GM18499 (cell line): ENCODE measurements at regions not wholly inside any gene's neighbourhood (a gene's known extent, or its start where the extent isn't known, plus 50 kb on each side); places are given as distances from the start of the nearest gene placed in this dataset.

Experiments used
- ATAC-seq: cut with Tn5 transposase; IDR thresholded peaks from one replicate; pipeline ENCODE4 v1.9.1; 2021; ENCODE audit warnings: moderate number of reproducible peaks; ENCODE audit not compliant: insufficient read depth, unreplicated experiment

DNA sequence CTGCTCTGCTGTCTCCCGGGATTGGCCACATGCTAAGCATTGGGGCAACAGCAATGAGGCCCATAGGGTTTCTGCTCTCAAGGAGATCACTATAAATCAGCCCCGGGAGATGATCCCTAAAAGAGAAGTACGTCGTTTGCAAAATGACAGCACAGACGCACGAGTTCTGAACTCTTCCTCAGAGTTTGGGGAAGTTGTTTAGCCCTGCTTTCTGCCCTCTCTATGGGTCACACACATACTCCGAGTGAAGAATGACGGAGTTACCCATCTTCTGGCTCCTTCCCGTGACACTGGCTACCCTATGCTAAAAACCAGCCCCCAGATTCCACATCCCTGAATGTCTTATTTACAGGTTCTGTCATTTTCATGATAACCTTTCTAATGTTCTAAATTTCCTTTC, 258.0 kb upstream of the PLEKHG7 start:
- ATAC-seq, result peak; percentile 18

DNA sequence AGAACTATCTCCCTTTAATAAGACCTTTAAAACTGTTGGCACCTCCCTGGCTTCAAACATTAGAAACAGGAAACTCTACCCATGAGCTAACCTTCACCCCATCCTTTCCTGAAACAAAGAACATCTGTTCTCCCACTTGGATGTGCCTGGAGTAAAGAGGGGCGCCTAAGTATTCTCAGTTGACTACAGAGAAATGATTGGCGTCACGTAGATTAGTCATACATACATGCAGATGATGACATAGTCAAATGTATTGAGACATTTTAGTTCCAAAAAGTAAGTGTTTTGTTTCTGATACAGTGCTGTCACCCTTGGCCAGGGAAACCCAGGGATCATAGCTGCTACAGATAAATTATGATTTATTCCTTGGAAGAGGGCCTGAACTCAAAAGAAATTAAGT, 260.0 kb upstream of the PLEKHG7 start:
- no peak for ATAC-seq

DNA sequence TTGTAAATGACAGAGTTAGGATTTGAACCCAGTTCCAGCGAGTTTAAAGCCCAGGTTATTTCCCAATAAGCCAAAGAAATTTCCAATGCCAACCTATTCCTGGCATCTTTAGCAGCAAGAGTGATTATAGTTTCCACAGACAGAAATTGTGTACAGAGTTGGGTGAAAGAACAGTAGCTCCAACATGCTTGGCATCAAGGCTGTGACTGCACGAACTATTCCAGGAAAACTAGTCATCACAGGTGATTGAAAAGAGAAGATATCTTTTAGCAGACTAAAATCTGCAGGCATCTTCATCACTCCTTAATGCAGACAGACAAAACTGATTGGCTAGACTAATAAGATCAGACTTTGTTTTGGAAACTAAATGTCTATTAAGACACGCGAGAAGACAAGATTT, 262.7 kb upstream of the PLEKHG7 start:
- ATAC-seq, result no peak

DNA sequence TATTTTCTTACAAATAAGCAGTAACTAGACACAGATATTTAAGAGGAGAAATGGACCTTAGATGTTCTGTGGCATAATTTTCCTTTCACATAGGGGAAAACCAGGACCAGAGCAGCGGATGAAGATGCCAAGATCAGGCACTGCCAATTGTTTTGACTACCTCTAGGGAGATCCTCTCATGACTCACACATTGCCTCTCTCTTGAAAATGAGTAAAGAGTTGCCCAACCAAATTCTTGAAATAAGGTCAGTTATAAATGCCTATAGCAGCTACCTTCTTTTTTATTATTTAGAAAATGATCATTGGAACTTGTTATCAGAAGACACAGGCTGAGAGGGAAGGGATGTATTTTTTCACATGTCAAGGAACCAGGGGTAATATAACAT, 263.4 kb upstream of the PLEKHG7 start:
- ATAC-seq, result no peak

DNA sequence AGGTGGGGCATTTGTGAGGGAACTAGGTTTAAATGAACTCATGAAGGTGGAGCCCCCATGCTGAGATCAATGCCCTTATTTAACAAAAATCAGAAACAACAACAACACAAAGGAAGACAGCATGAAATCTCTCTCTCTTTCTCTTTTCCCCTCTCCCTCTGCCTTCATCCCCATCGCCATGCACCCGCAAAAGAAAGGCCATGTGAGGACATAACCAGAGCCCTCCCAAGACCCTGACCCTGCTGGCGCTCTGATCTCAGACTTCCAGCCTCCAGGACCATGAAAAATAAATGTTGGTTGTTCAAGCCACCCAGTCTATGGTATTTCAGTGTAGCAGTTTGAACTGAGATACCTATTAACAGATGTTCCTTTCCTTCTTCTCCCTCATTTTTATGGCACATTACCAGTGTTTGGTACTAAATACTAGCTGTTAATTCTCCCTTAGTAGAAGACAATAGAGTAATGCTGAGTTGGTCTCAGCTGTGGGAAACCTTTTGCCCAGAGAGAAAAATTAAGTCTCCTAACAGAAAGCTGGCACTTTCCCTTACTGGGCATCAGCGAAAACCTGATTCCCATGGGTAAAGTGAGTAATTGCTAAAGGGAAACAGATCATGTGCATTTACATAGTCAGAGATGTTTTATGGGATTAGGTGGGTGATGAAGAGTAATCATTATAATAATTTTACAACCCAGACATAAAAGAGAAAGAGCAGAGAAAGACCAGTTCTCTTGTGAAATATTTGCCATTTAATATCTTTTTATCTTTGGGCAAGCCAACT, 264.0 kb upstream of the PLEKHG7 start:
- ATAC-seq, result no peak

DNA sequence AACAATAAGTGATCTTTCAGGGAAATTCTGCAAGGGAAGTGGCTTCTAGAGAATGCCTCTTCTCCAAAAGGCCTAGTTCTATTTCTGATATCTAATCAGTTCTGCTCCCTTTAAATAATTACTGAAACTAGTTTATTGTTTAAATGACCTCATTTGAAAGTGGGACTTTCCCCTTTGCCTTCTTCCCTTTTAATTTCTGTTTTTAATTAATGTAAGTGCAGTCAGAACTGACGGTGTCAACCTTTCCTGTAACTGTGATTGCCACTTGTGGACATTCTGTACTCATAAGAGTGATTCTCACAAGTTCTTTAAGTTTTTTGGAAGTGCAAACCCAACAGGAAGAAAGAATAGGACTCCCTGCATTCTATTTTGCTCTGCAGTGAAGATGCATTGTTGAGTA, 265.3 kb upstream of the PLEKHG7 start:
- ATAC-seq, result no peak

DNA sequence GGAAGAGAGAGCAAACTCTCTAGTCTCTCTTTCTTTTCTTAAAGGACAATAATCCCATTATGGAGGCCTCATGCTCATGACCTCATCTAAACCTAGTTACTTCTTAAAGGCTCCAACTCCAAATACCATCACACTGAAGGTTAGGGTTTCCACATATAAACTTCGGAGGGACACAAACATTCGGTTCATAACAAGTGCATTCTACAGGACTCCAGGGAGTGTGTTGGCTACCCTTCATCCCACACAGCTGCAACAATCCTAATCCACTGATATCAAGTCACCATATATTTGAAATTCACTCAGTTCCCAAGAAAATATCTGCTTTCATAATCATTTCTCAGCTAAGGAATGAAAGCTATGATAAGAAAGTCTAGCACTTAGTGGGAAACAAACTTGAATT, 265.9 kb upstream of the PLEKHG7 start:
- ATAC-seq, result no peak

DNA sequence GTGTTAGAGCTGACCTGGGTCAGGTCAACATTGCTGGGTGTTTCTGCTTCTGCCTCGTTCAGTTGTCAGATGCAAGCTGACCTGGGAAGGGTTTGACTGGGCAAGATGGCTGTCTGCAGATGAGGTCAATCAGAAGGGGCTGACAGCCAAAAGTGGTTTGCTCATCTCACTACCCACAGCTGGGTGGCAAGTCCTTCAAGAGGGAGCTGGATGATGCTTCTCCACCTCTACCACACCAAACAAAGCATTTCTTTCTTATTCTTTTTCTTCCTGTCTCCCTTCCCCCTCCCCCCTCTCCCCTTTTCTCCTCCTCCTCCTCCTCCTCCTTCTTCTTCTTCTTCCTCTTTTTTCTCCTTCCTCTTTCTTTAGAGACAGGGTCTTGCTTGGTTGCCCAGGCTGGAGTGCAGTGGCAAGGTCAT, 268.2 kb upstream of the PLEKHG7 start:
- no peak for ATAC-seq

DNA sequence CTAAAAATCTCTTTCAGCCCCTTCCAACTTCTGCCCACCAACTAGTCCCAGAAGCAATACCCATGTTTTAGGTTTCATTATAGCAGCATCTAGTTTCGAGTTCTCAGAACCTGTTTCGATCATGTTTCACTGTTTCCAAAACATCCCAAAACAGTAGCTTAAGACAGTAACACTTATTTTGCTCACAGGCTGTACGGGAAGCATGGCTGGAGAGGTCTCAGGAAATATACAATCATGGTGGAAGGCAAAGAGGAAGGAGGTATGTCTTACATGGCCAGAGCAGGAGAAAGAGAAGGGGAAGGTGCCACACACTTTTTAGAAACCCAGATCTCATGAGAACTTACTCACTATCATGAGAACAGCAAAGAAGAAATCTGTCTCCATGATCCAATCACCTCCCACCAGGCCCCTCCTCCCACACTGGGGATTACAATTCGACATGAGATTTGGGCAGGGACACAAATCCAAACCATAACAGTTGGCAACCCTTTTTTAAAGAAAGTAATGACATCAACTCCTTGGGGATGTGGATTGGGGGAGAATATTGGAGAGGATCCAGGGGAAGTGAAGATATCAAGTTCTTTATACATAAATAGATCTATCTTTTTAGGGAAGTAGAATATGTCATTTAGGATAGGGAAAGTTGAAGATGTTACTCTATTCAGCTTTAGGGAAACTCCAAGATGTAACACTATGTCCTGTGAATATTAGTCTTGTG, 269.9 kb upstream of the PLEKHG7 start:
- ATAC-seq, result peak; percentile 51

DNA sequence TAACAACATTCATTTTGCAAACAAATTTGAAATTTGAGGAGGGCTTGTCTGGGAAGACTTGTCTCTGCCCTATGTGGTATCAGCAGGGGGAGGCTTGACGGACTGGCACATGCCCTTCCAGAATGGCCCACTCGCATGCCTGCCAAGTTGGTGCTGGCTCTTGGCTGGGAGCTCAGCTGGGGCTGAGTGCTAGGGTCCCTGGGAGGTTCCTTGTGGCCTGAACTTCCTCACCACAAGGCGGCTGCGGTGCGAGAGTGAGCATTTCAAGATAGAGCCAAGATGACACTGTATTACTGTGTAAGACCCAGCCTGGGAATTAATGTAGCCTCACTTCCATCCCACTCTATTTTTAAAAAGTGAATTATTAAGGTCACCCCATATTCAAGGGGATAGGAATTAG, 271.6 kb upstream of the PLEKHG7 start:
- no peak for ATAC-seq

DNA sequence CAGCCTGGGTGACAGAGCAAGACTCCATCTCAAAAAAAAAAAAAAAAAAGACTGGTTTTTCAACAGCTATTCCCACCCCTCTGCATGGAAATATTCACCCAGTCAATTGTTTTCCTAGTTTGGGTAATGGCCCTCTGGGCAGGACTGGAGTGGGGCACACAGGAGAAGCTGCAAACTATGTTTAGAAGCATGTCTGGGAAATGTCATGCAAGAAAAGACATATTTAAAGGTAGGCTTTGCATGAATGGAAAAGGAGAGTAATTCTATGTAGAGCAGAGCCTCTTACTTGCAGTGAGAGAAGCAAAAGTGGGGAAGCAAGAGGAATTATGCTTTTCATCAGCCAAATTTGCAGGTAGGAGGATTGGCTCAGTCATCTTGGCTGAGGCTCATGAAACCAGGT, 276.5 kb upstream of the PLEKHG7 start:
- ATAC-seq, result no peak

DNA sequence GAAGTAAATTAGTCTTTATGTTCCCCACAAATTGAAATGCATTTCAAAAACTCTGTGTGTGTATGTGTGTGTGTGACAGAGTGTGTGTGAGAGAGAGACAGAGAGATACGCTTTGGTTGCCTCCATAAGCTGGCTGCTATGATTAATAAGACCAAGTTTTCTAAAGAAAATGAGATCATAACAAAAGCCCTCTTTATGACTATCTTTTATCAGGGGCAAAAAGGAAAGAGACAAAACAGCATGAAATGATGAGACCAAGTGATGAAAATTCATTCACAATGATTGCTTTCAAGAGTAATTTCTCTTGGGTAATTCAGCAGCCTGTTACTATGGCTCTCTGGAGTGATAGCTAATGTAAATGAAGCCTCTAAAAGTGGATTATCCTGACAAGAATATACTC, 277.6 kb upstream of the PLEKHG7 start:
- no peak for ATAC-seq

DNA sequence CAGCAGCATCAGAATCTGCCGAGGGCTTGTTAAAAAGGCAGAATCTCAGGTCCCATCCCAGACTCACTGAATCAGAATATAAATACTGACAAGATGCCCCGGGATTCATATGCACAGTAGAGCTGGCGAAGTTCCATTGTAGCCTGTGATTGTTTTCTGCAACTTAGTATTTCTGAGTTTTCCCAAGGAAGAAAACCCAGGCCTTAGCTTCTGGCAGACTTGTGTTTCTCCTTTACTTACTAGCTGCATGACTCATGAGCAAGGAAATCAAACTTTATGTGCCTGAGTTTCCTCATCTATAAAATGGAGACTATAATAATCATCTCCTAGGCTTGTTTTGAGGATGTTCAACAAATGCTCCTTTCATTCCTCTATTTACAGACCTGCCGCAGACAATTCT, 278.5 kb upstream of the PLEKHG7 start:
- ATAC-seq, result no peak

DNA sequence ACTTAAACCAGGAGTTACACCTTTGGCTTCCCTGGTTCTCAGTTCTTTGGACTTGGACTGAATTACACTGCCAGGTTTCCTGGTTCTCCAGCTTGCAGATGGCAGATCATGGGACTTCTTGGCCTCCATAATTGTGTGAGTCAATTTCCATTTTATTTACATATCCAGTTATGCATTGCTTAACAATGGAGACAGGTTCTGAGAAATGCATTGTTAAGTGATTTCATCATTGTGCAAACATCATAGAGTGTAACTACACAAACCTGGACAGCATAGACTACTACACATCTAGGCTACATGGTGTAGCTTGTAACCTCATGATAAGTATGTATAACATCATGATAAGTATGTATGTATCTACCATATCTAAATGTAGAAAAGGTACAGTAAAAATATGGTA, 276.1 kb upstream of the BTG1 start:
- no peak for ATAC-seq

DNA sequence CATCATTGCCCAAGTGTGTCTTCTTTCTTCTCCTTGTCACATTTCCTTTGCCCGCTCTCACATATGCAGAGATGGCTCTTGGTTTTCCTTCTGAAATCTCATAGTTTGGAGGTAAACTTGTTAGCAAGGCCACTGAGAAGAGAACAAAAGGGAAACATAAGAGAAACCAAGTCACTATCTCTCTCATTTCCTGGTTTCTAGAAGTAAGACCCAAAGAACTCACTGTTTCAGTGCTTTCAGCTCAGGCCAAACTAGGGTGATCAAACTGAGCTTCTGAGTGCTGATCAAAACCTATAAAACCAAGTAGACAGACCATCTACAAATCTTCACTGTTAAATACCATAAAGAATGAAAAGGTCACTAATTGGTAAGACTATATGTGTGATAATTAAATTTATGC, 275.4 kb upstream of the BTG1 start:
- no peak for ATAC-seq

DNA sequence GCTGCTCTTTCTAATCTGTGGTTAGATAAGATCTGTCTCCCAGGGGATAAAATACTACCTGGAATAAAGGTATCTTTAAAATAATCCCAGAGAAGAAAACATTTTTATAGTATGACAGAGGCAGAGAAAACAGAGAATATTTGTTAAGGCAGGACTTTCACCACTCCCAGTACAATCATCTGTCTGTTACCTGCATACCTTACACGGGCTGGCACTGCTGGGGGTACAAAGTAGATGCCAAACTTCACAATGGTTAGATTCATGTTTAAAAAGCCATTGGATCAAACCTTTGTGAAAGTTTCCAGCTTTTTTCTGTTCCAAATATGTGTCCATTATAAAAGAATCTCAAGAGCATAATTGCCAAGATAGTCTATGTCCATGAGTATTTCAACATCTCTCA, 273.6 kb upstream of the BTG1 start:
- no peak for ATAC-seq

DNA sequence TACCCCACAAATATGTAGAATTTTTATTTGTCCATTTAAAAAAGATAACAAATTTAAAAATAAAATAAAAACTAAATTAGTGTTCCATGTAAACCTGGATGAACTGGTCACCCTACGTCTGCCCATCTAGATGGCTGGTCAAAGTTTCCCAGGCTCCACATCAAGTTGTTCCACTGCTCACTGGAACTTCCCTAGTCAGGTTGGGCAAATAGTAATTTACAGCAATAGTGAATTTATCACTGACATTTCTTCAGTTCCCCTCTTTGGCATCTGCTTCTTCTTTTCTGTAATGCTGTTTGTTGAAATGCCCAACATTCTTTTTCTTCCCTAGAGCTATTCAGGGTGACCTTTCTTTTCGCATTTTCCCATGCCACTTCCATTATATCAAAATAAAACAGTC, 272.7 kb upstream of the BTG1 start:
- ATAC-seq, result no peak

DNA sequence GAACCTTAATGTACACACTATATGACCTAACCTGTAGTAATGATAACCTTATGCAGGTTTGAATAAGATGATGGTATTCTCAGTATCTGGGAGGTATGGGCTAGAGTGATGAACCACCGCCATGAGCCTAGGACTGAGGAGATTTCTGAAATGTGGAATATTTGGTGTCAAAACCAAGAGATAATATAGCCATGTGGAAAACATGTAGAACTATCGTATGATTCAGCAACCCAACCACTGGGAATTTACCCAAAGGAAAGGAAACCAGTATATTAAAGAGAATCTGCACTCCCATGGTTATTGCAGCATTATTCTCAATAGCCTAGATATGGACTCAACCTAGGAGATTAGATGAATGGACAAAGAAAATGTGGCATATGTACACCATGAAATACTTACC, 271.7 kb upstream of the BTG1 start:
- ATAC-seq, result no peak

DNA sequence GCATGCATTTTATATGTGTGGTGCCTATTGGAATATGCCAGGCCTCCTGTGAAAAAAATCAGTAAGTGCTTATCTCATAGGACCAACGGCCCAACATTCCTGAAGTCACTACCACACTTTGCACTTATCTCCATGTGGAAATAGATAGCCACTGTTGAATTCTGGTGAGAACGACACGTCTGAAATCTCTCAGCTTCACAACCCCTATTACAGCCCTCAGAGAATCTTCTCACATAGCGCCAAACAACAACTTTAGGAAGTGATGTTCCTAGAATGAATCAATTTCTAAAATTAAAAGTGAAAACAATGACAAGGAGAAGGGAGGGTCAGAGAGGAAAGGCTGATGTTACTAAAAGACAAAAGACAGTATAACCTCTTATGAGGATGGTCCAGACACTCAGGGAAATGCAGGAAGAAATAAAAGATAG, 270.8 kb upstream of the BTG1 start:
- no peak for ATAC-seq

DNA sequence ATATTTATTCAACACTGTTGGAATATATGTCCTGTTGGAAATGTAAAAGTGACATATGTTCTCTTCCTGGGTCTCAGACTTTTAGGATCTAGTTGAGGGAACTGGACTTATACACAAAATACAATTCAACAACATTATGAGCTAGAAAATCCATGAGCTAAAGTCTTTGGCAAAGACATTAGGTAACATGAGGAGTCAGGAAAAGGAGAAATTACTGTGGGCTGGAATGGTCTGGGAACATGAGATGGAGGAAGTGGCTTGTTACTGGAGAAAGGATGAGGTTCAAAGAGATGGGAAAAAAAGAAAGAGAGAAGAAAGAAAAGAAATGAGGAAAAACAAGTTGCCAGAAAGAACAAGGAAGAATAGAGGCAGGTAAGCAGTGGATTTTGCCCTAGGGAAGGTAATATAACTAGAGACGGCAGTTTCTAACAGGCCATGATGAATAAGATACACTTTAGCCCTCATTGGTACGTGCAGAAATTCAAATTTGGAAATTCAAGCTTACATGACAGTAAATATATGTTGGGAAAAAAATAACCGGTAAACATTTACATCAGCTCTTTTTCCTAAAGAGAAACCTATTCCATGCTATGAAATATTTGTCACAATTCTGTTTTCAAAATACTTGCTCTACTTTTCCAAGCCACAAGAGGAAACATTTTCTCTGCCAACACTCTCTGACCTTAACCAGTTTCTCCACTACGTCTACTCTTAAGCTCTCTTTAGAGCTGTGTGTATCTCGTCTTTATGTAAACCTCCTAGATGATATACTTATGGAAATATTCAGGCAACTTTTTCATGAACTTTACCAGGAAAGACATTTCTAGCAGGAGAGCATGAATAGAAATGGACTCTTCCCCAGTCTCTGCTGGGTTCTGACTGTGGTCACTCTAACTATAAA, 268.8 kb upstream of the BTG1 start:
- no peak for ATAC-seq

DNA sequence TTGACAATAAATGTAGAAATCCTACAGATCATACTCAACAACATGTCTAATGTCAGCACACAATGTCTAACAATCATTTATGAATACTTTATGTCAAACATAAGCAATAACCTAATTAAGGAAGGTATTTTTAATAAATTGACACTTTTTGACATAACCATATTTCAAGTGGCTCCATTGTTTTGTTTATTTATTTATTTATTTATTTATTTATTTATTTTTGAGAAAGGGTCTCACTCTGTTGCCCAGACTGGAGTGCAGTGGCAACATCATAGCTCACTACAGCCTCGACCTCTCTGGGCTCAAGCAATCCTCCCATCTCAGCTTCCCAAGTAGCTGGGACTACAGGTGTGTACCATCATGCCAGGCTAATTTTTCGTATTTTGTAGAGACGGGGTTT, 267.6 kb upstream of the BTG1 start:
- no peak for ATAC-seq
